IMR-90 (cell line): ENCODE measurements at regions not wholly inside any gene's neighbourhood (a gene's known extent, or its start where the extent isn't known, plus 50 kb on each side); places are given as distances from the start of the nearest gene placed in this dataset.

Experiments used
- ATAC-seq: fragments of 200-7000 bp; cut with Tn5 transposase; 2 replicates; pipeline ENCODE4 v1.9.1; 2020; ENCODE audit warnings: low read depth, mild to moderate bottlenecking, moderate library complexity
- BruUV-seq: library from RNA; stranded (reverse); fragments of 400-500 nt; replicated peaks from 2 replicates; lab custom pipeline; 2021; lab: Mats Ljungman, UMichigan
- CTCF ChIA-PET: fragments of 300-600 bp; formaldehyde crosslinking; extraction: SDS; loops from one replicate; lab custom pipeline; 2021; ENCODE audit warnings: antibody characterized with exemption; lab: Yijun Ruan, JAX
- POLR2A ChIA-PET: fragments of 300-600 bp; sonication (Branson Sonifier 250); formaldehyde crosslinking; loops from one replicate; lab custom pipeline; 2022; ENCODE audit warnings: antibody characterized with exemption; ENCODE audit not compliant: unreplicated experiment; lab: Charles Lee
- DNase-seq: peaks from one replicate; pipeline ENCODE4 v3.0.0; 2013
- H2AFZ ChIP-seq: replicated peaks from 2 replicates; pipeline ENCODE3; 2013; ENCODE audit warnings: low read length, mild to moderate bottlenecking; ENCODE audit not compliant: poor library complexity
- H2AK5ac ChIP-seq: 2 replicates; pipeline ENCODE4 v1.6.1; 2013; ENCODE audit warnings: low read depth, low read length, inconsistent platforms
- H2AK9ac ChIP-seq: replicated peaks from 2 replicates; pipeline ENCODE3; 2013; ENCODE audit warnings: mild to moderate bottlenecking, low read depth, low read length, moderate library complexity; ENCODE audit not compliant: poor library complexity
- H2BK120ac ChIP-seq: 2 replicates; pipeline ENCODE4 v1.6.1; 2013; ENCODE audit warnings: low read depth, low read length, inconsistent platforms
- H2BK15ac ChIP-seq: 3 replicates; pipeline ENCODE4 v1.6.1; 2013; ENCODE audit warnings: low read depth, low read length, inconsistent platforms
- H2BK20ac ChIP-seq: 2 replicates; pipeline ENCODE4 v1.6.1; 2013; ENCODE audit warnings: low read depth, mild to moderate bottlenecking, inconsistent platforms, low read length, moderate library complexity
- H2BK5ac ChIP-seq: 2 replicates; pipeline ENCODE4 v1.6.1; 2013; ENCODE audit warnings: mild to moderate bottlenecking, low read depth, low read length, inconsistent platforms; ENCODE audit not compliant: poor library complexity, severe bottlenecking
- H3K14ac ChIP-seq: replicated peaks from 2 replicates; pipeline ENCODE4 v1.6.1; 2013; ENCODE audit warnings: low read depth, low read length, inconsistent platforms
- H3K18ac ChIP-seq: 2 replicates; pipeline ENCODE4 v1.6.1; 2013; ENCODE audit warnings: low read depth, low read length, control low read depth
- H3K23ac ChIP-seq: 2 replicates; pipeline ENCODE4 v1.6.1; 2013; ENCODE audit warnings: low read depth, low read length, inconsistent platforms
- H3K27ac ChIP-seq: 2 replicates; pipeline ENCODE4 v1.5.1; 2013; ENCODE audit warnings: mild to moderate bottlenecking, control low read depth, low read length; ENCODE audit not compliant: insufficient read depth
- H3K27me3 ChIP-seq: 2 replicates; pipeline ENCODE4 v1.6.1; 2013; ENCODE audit warnings: low read length; ENCODE audit not compliant: control insufficient read depth, insufficient read depth
- H3K36me3 ChIP-seq: 2 replicates; pipeline ENCODE4 v1.6.1; 2013; ENCODE audit warnings: low read length, mixed read lengths; ENCODE audit not compliant: control insufficient read depth, insufficient read depth
- H3K4ac ChIP-seq: 2 replicates; pipeline ENCODE4 v1.6.1; 2013; ENCODE audit warnings: low read depth, low read length, inconsistent platforms
- H3K4me1 ChIP-seq: 2 replicates; pipeline ENCODE4 v1.6.1; 2013; ENCODE audit warnings: low read length, mixed read lengths; ENCODE audit not compliant: control insufficient read depth, insufficient read depth
- H3K4me2 ChIP-seq: 2 replicates; pipeline ENCODE4 v1.6.1; 2013; ENCODE audit warnings: low read depth, mild to moderate bottlenecking, control low read depth, low read length, moderate library complexity
- H3K4me3 ChIP-seq: 2 replicates; pipeline ENCODE4 v1.5.1; 2013; ENCODE audit warnings: low read depth, mild to moderate bottlenecking, control low read depth, low read length, moderate library complexity; ENCODE audit not compliant: insufficient read depth
- H3K56ac ChIP-seq: 2 replicates; pipeline ENCODE4 v1.6.1; 2013; ENCODE audit warnings: low read length, inconsistent platforms; ENCODE audit not compliant: insufficient read depth; ENCODE audit errors: extremely low read depth
- H3K79me1 ChIP-seq, 2 experiments: 2 replicates each; pipeline ENCODE4 v1.6.1; 2013; ENCODE audit warnings: low read length in 2 of 2, inconsistent platforms in 1 of 2, low read depth in 1 of 2
- H3K9ac ChIP-seq: 2 replicates; pipeline ENCODE4 v1.6.1; 2013; ENCODE audit warnings: low read depth, low read length, control low read depth
- H3K9me1 ChIP-seq: 2 replicates; pipeline ENCODE4 v1.6.1; 2013; ENCODE audit warnings: low read length, inconsistent platforms; ENCODE audit not compliant: insufficient read depth
- H3K9me3 ChIP-seq: 2 replicates; pipeline ENCODE4 v1.6.1; 2013; ENCODE audit warnings: low read length; ENCODE audit not compliant: control insufficient read depth, insufficient read depth
- H4K20me1 ChIP-seq: 2 replicates; pipeline ENCODE4 v1.6.1; 2013; ENCODE audit warnings: low read length, inconsistent platforms; ENCODE audit not compliant: insufficient read depth
- H4K5ac ChIP-seq: 2 replicates; pipeline ENCODE4 v1.6.1; 2013; ENCODE audit warnings: mild to moderate bottlenecking, low read depth, low read length, control low read depth
- H4K8ac ChIP-seq, 2 experiments: 2 replicates each; pipeline ENCODE4 v1.6.1; 2013; ENCODE audit warnings: low read depth in 2 of 2, low read length in 2 of 2, control low read depth in 1 of 2, inconsistent platforms in 1 of 2
- H4K91ac ChIP-seq: 2 replicates; pipeline ENCODE4 v1.6.1; 2013; ENCODE audit warnings: low read depth, low read length, inconsistent platforms; ENCODE audit not compliant: insufficient read depth
- BHLHE40 ChIP-seq: fragments of 150-350 bp; IDR thresholded peaks from 2 replicates; pipeline ENCODE4 v1.6.1; 2016; ENCODE audit warnings: mild to moderate bottlenecking, low read depth, low read length
- CEBPB ChIP-seq: IDR thresholded peaks from 2 replicates; pipeline ENCODE4 v1.6.1; 2012; ENCODE audit warnings: low read depth, low read length, improper control_type of control experiment
- CHD1 ChIP-seq: IDR thresholded peaks from 2 replicates; pipeline ENCODE4 v1.6.1; 2012; ENCODE audit warnings: low read depth, low read length, improper control_type of control experiment
- CTCF ChIP-seq: conservative IDR thresholded peaks from 2 replicates; pipeline ENCODE4 v1.5.1; 2012; ENCODE audit warnings: mild to moderate bottlenecking, low read depth, low read length, improper control_type of control experiment
- FOS ChIP-seq: fragments of 150-350 bp; IDR thresholded peaks from 2 replicates; pipeline ENCODE4 v1.6.1; 2016; ENCODE audit warnings: low read depth, low read length
- MAFK ChIP-seq: IDR thresholded peaks from 2 replicates; pipeline ENCODE4 v1.6.1; 2012; ENCODE audit warnings: low read depth, low read length, improper control_type of control experiment
- MAZ ChIP-seq: IDR thresholded peaks from 2 replicates; pipeline ENCODE4 v1.6.1; 2012; ENCODE audit warnings: low read depth, mild to moderate bottlenecking, low read length, improper control_type of control experiment, moderate library complexity, borderline replicate concordance
- NFE2L2 ChIP-seq: fragments of 150-350 bp; IDR thresholded peaks from 2 replicates; pipeline ENCODE4 v1.6.1; 2016; ENCODE audit warnings: low read depth, mild to moderate bottlenecking, low read length
- POLR2A ChIP-seq: IDR thresholded peaks from 2 replicates; pipeline ENCODE4 v1.6.1; 2012; ENCODE audit warnings: mild to moderate bottlenecking, low read depth, low read length
- RAD21 ChIP-seq: IDR thresholded peaks from 2 replicates; pipeline ENCODE4 v1.6.1; 2012; ENCODE audit warnings: low read length, improper control_type of control experiment
- RCOR1 ChIP-seq: IDR thresholded peaks from 2 replicates; pipeline ENCODE4 v1.6.1; 2012; ENCODE audit warnings: mild to moderate bottlenecking, low read length, improper control_type of control experiment; ENCODE audit not compliant: insufficient replicate concordance
- RFX5 ChIP-seq: IDR thresholded peaks from 2 replicates; pipeline ENCODE4 v1.8.0; 2012; ENCODE audit warnings: low read depth, mild to moderate bottlenecking, low read length, moderate library complexity
- SMC3 ChIP-seq: fragments of 150-350 bp; IDR thresholded peaks from 2 replicates; pipeline ENCODE4 v1.6.1; 2016; ENCODE audit warnings: low read depth, mild to moderate bottlenecking, antibody characterized with exemption, low read length, moderate library complexity
- WGBS, 2 experiments: methylation state at CpG; one replicate each; pipeline versions ENCODE4 v1.1.5 to v1.1.7; 2013; ENCODE audit warnings: missing lambda C conversion rate in 2 of 2; ENCODE audit not compliant: insufficient read length in 1 of 2; ENCODE audit errors: extremely low coverage in 2 of 2; 5-methylcytosine and 5-hydroxymethylcytosine counted together
- dilution Hi-C: fragments of 300-500 bp; cut with HindIII; formaldehyde crosslinking; loops from one replicate; pipeline ENCODE4 v1.14.3; 2018; ENCODE audit warnings: low sequenced_read_pairs; ENCODE audit not compliant: unreplicated experiment
- in situ Hi-C: fragments of 300-500 bp; cut with MboI; formaldehyde crosslinking; loops from 3 replicates; pipeline ENCODE4 v1.14.3; 2019; ENCODE audit warnings: low sequenced_read_pairs, inconsistent platforms, mixed read lengths
- intact Hi-C: fragments of 100-400 bp; cut with micrococcal nuclease; formaldehyde crosslinking; loops from 2 replicates; pipeline ENCODE4 v1.10.0; 2022
- TF ChIP-seq, protein P1 (sequence below): fragments of 150-350 bp; IDR thresholded peaks from 2 replicates; pipeline ENCODE4 v1.6.1; 2016; ENCODE audit warnings: low read depth, mild to moderate bottlenecking, low read length, moderate library complexity, borderline replicate concordance
- TF ChIP-seq, protein P2 (sequence below): fragments of 150-350 bp; IDR thresholded peaks from 2 replicates; pipeline ENCODE4 v1.6.1; 2017; ENCODE audit warnings: mild to moderate bottlenecking, antibody characterized with exemption, low read length, low read depth

DNA sequence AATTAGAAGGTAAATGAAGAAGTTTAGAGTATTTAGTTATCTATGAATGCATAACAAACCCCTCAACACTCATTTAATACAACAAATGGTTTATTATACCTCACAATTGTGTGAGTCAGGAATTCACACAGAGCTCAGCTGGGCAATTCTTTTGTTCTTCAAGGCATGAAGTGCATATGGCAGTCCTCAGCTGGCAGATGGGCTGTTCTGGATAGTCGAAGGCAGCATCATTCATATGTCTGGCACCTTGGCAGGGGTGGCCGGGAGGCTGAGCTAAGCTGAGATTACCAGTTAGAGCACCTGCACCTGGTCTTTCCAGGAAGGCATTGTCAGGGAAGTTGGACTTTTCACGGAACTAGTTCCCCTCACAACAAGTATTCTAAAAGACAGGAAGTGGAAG lies 286.2 kb upstream of the DUSP10 start:
- no peak overlapping the region for H3K14ac ChIP-seq
- H3K23ac ChIP-seq: no peak overlapping the region
- no peak overlapping the region for H3K18ac ChIP-seq
- no peak overlapping the region for H2BK5ac ChIP-seq
- WGBS, 2 experiments: 0% methylated on average over 1 of the region's 3 CpGs; no CpG with 5 or more reads in 1 of the 2 experiments
- H2BK120ac ChIP-seq: no peak overlapping the region
- no TSS peak for BruUV-seq
- dilution Hi-C loops (no loop called here), intact Hi-C loops (no loop called here), in situ Hi-C loops (no loop called here)
- H3K9me3 ChIP-seq: no peaks in the 10 kb centered on the region
- TF ChIP-seq CHD1 (no peak), RFX5 (no peak), CTCF (no peak), RAD21 (no peak), SMC3 (no peak), NFE2L2 (no peak), BHLHE40 (no peak), MAFK (no peak), MAZ (no peak), POLR2A (no peak), RCOR1 (no peak), FOS (no peak), CEBPB (no peak)
- TF ChIP-seq, protein P1, sequence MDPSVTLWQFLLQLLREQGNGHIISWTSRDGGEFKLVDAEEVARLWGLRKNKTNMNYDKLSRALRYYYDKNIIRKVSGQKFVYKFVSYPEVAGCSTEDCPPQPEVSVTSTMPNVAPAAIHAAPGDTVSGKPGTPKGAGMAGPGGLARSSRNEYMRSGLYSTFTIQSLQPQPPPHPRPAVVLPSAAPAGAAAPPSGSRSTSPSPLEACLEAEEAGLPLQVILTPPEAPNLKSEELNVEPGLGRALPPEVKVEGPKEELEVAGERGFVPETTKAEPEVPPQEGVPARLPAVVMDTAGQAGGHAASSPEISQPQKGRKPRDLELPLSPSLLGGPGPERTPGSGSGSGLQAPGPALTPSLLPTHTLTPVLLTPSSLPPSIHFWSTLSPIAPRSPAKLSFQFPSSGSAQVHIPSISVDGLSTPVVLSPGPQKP: no peak
- TF ChIP-seq, protein P2, sequence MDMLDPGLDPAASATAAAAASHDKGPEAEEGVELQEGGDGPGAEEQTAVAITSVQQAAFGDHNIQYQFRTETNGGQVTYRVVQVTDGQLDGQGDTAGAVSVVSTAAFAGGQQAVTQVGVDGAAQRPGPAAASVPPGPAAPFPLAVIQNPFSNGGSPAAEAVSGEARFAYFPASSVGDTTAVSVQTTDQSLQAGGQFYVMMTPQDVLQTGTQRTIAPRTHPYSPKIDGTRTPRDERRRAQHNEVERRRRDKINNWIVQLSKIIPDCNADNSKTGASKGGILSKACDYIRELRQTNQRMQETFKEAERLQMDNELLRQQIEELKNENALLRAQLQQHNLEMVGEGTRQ: no peak
- no peak overlapping the region for H4K91ac ChIP-seq
- no peaks in the 10 kb centered on the region for H3K9me1 ChIP-seq
- no peak overlapping the region for H2BK15ac ChIP-seq
- no peak overlapping the region for H3K27ac ChIP-seq
- no peaks in the 10 kb centered on the region; the same call in 1 of the 2 replicates for H3K27me3 ChIP-seq
- H3K56ac ChIP-seq: no peak overlapping the region
- H2AK9ac ChIP-seq: no peak overlapping the region
- POLR2A ChIA-PET: no interaction called here
- CTCF ChIA-PET: no interaction called here
- H3K4ac ChIP-seq: no peak overlapping the region
- H4K8ac ChIP-seq: no peak overlapping the region
- H2AK5ac ChIP-seq: no peak overlapping the region
- no peaks in the 10 kb centered on the region for H3K79me1 ChIP-seq
- no peaks in the 10 kb centered on the region for H3K36me3 ChIP-seq
- H3K4me2 ChIP-seq: no peak overlapping the region
- no peak overlapping the region for H2AFZ ChIP-seq
- H4K5ac ChIP-seq: no peak overlapping the region
- ATAC-seq: no peak
- no peak overlapping the region for H3K4me3 ChIP-seq
- H3K4me1 ChIP-seq: peaks cover 2% of the 10 kb centered on the region; the same call in 1 of the 2 replicates
- no peak overlapping the region for H3K9ac ChIP-seq
- no peak for DNase-seq
- no peak overlapping the region for H2BK20ac ChIP-seq
- no peaks in the 10 kb centered on the region for H4K20me1 ChIP-seq
